H9 (cell line): ENCODE measurements at regions not wholly inside any gene's neighbourhood (a gene's known extent, or its start where the extent isn't known, plus 50 kb on each side); places are given as distances from the start of the nearest gene placed in this dataset.

Source experiments
- DNase-seq: peaks from one replicate; pipeline ENCODE4 v3.0.0-alpha.2; 2017
- H2AFZ ChIP-seq: one replicate; pipeline ENCODE4 v1.6.1; 2013; ENCODE audit warnings: mild to moderate bottlenecking, low read length, control low read depth, moderate library complexity
- H2AK5ac ChIP-seq: 2 replicates; pipeline ENCODE4 v1.6.1; 2013; ENCODE audit warnings: low read length, control low read depth, mixed read lengths; ENCODE audit not compliant: insufficient read length
- H2BK120ac ChIP-seq: one replicate; pipeline ENCODE4 v1.6.1; 2013; ENCODE audit warnings: low read depth, mild to moderate bottlenecking, low read length, control low read depth, inconsistent platforms; ENCODE audit not compliant: poor library complexity, severe bottlenecking
- H2BK12ac ChIP-seq: 2 replicates; pipeline ENCODE4 v1.6.1; 2013; ENCODE audit warnings: low read length, control low read depth, mixed read lengths, low read depth; ENCODE audit not compliant: insufficient read length
- H2BK15ac ChIP-seq: 2 replicates; pipeline ENCODE4 v1.6.1; 2013; ENCODE audit warnings: low read depth, low read length, control low read depth
- H2BK20ac ChIP-seq: one replicate; pipeline ENCODE4 v1.6.1; 2013; ENCODE audit warnings: low read depth, mild to moderate bottlenecking, low read length, control low read depth, inconsistent platforms; ENCODE audit not compliant: poor library complexity, severe bottlenecking
- H2BK5ac ChIP-seq: 2 replicates; pipeline ENCODE4 v1.6.1; 2013; ENCODE audit warnings: low read length, control low read depth, mixed read lengths; ENCODE audit not compliant: insufficient read length
- H3K14ac ChIP-seq: 2 replicates; pipeline ENCODE4 v1.6.1; 2013; ENCODE audit warnings: low read length, control low read depth; ENCODE audit not compliant: insufficient read depth
- H3K18ac ChIP-seq: 2 replicates; pipeline ENCODE4 v1.6.1; 2013; ENCODE audit warnings: low read depth, mild to moderate bottlenecking, mixed read lengths, low read length, control low read depth; ENCODE audit not compliant: insufficient read length
- H3K23ac ChIP-seq: 2 replicates; pipeline ENCODE4 v1.6.1; 2013; ENCODE audit warnings: low read length, control low read depth, mixed read lengths, low read depth; ENCODE audit not compliant: insufficient read length
- H3K23me2 ChIP-seq: 2 replicates; pipeline ENCODE4 v1.6.1; 2013; ENCODE audit warnings: low read depth, mild to moderate bottlenecking, mixed read lengths, low read length, control low read depth; ENCODE audit not compliant: insufficient read length, poor library complexity, severe bottlenecking
- H3K27ac ChIP-seq: 2 replicates; pipeline ENCODE4 v1.5.1; 2013; ENCODE audit warnings: low read length, control low read depth, mixed read lengths, low read depth; ENCODE audit not compliant: insufficient read length
- H3K27me3 ChIP-seq: 2 replicates; pipeline ENCODE4 v1.6.1; 2013; ENCODE audit warnings: low read length, control low read depth, inconsistent platforms; ENCODE audit not compliant: insufficient read depth
- H3K4ac ChIP-seq: 2 replicates; pipeline ENCODE4 v1.6.1; 2013; ENCODE audit warnings: low read depth, mild to moderate bottlenecking, control low read depth, inconsistent platforms, low read length, moderate library complexity
- H3K4me1 ChIP-seq: 2 replicates; pipeline ENCODE4 v1.6.1; 2013; ENCODE audit warnings: low read length, control low read depth, inconsistent platforms; ENCODE audit not compliant: insufficient read depth
- H3K4me2 ChIP-seq: 2 replicates; pipeline ENCODE4 v1.6.1; 2013; ENCODE audit warnings: low read length, control low read depth, mixed read lengths; ENCODE audit not compliant: insufficient read length, insufficient read depth
- H3K56ac ChIP-seq: 2 replicates; pipeline ENCODE4 v1.6.1; 2013; ENCODE audit warnings: low read depth, mild to moderate bottlenecking, mixed read lengths, low read length, control low read depth; ENCODE audit not compliant: insufficient read length
- H3K79me1 ChIP-seq: 2 replicates; pipeline ENCODE4 v1.6.1; 2013; ENCODE audit warnings: low read depth, mild to moderate bottlenecking, moderate library complexity, low read length, control low read depth, inconsistent platforms; ENCODE audit not compliant: insufficient read depth, poor library complexity, severe bottlenecking
- H3K79me2 ChIP-seq: 2 replicates; pipeline ENCODE4 v1.6.1; 2013; ENCODE audit warnings: low read length, control low read depth, inconsistent platforms; ENCODE audit not compliant: insufficient read depth
- H3K9ac ChIP-seq: 2 replicates; pipeline ENCODE4 v1.6.1; 2013; ENCODE audit warnings: low read length, control low read depth, mixed read lengths; ENCODE audit not compliant: insufficient read length; ENCODE audit errors: extremely low read depth
- H3K9me3 ChIP-seq: one replicate; pipeline ENCODE4 v1.6.1; 2013; ENCODE audit warnings: low read depth, low read length, inconsistent platforms; ENCODE audit not compliant: control insufficient read depth
- H3T11ph ChIP-seq: one replicate; pipeline ENCODE4 v1.6.1; 2013; ENCODE audit warnings: mild to moderate bottlenecking, low read length, control low read depth, inconsistent platforms
- H4K20me1 ChIP-seq: one replicate; pipeline ENCODE4 v1.6.1; 2013; ENCODE audit not compliant: control insufficient read depth, insufficient read length, insufficient read depth
- H4K5ac ChIP-seq: 2 replicates; pipeline ENCODE4 v1.6.1; 2013; ENCODE audit warnings: low read depth, mild to moderate bottlenecking, mixed read lengths, low read length, control low read depth; ENCODE audit not compliant: insufficient read length
- H4K8ac ChIP-seq: replicated peaks from 2 replicates; pipeline ENCODE4 v1.6.1; 2013; ENCODE audit warnings: low read length, control low read depth, mixed read lengths, low read depth; ENCODE audit not compliant: insufficient read length
- H4K91ac ChIP-seq: 2 replicates; pipeline ENCODE4 v1.6.1; 2013; ENCODE audit warnings: low read depth, mild to moderate bottlenecking, moderate library complexity, mixed read lengths, low read length, control low read depth; ENCODE audit not compliant: insufficient read length
- H3K27ac Mint-ChIP-seq, 3 experiments: 2 replicates in 2 of 3; 3 replicates in 1 of 3; pipeline ENCODE4 v1.8.0; 2020 to 2021; ENCODE audit warnings: mixed read lengths in 3 of 3, mild to moderate bottlenecking in 1 of 3, moderate library complexity in 1 of 3
- H3K27me3 Mint-ChIP-seq: 2 replicates; pipeline ENCODE4 v1.8.0; 2021; ENCODE audit warnings: low read depth, mild to moderate bottlenecking, moderate library complexity, mixed read lengths
- H3K36me3 Mint-ChIP-seq, 3 experiments: 2 replicates in 2 of 3; 3 replicates in 1 of 3; pipeline ENCODE4 v1.8.0; 2020 to 2021; ENCODE audit warnings: low read depth in 3 of 3, mixed read lengths in 3 of 3; ENCODE audit not compliant: insufficient read depth in 1 of 3
- H3K4me1 Mint-ChIP-seq, 2 experiments: 2 replicates each; pipeline ENCODE4 v1.8.0; 2020; ENCODE audit warnings: mixed read lengths in 2 of 2
- H3K4me3 Mint-ChIP-seq, 2 experiments: 2 replicates in 1 of 2; 3 replicates in 1 of 2; pipeline ENCODE4 v1.8.0; 2020 to 2021; ENCODE audit warnings: mild to moderate bottlenecking in 2 of 2, mixed read lengths in 2 of 2, moderate library complexity in 1 of 2
- H3K9me3 Mint-ChIP-seq, 2 experiments: 2 replicates in 1 of 2; 3 replicates in 1 of 2; pipeline ENCODE4 v1.8.0; 2020; ENCODE audit warnings: mild to moderate bottlenecking in 2 of 2, mixed read lengths in 2 of 2, moderate library complexity in 1 of 2
- CTCF ChIP-seq: fragments of 200-600 bp; sonication (generic); conservative IDR thresholded peaks from 3 replicates; pipeline ENCODE4 v1.8.0; 2021; ENCODE audit warnings: antibody characterized with exemption, mild to moderate bottlenecking

GRCh38 chr4:43781125-43781524 is 667.5 kb downstream of the KCTD8 start:
- no peak overlapping the region for H2AFZ ChIP-seq
- no peak overlapping the region for H2BK15ac ChIP-seq

More at GRCh38 chr4:43781125-43781524, 667.5 kb downstream of the KCTD8 start:
- no peak overlapping the region for H2BK12ac ChIP-seq
- H4K5ac ChIP-seq: no peak overlapping the region
- H3K4me3 Mint-ChIP-seq: no peak overlapping the region
- H3K18ac ChIP-seq: no peak overlapping the region
- no peak overlapping the region for H3K14ac ChIP-seq
- H3K9ac ChIP-seq: no peak overlapping the region
- no peak for TF ChIP-seq CTCF
- H3K27ac ChIP-seq: no peak overlapping the region
- H3K27me3 Mint-ChIP-seq: no peaks in the 10 kb centered on the region
- H2BK20ac ChIP-seq: no peak overlapping the region
- H4K91ac ChIP-seq: no peak overlapping the region
- H2BK120ac ChIP-seq: no peak overlapping the region
- no peak overlapping the region for H4K8ac ChIP-seq
- no peaks in the 10 kb centered on the region for H3K79me2 ChIP-seq
- H3K27ac Mint-ChIP-seq: no peak overlapping the region
- no peak for DNase-seq
- H3K4me1 ChIP-seq: no peaks in the 10 kb centered on the region
- H3K56ac ChIP-seq: no peak overlapping the region
- no peaks in the 10 kb centered on the region for H3K79me1 ChIP-seq
- no peaks in the 10 kb centered on the region for H4K20me1 ChIP-seq
- no peaks in the 10 kb centered on the region; a peak in 1 of 5 replicates for H3K9me3 Mint-ChIP-seq
- no peak overlapping the region for H3K4me2 ChIP-seq
- H2BK5ac ChIP-seq: no peak overlapping the region
- no peaks in the 10 kb centered on the region for H3K9me3 ChIP-seq
- no peak overlapping the region for H2AK5ac ChIP-seq
- no peak overlapping the region for H3K4ac ChIP-seq
- peaks cover 8 to 10% of the 10 kb centered on the region in 2 experiments for H3K4me1 Mint-ChIP-seq
- H3K23ac ChIP-seq: no peak overlapping the region
- no peaks in the 10 kb centered on the region for H3K27me3 ChIP-seq
- H3K23me2 ChIP-seq: no peaks in the 10 kb centered on the region
- no peak overlapping the region for H3T11ph ChIP-seq
- no peaks in the 10 kb centered on the region for H3K36me3 Mint-ChIP-seq
